ENCODE measurements at regions not wholly inside any gene's neighbourhood (a gene's known extent, or its start where the extent isn't known, plus 50 kb on each side); places are given as distances from the start of the nearest gene placed in this dataset.

DNA sequence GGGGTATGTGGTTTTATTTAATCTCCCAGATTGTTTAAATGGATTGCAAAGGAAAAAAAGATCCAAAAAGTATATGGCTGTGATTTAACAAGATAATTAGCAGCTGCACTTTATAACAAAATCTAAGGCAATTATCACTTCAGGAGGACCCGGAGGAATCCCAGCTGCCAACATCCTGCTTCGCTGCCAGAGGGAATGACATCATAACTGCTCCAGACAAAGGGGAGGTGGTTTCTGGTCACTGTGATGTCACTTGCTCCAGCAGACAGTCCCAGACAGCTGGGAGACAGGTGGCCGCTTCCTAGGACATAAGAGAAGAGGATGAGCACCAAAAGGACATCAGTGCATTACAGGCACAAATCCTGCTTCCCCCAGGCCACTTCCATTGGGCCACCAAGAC is 371.0 kb downstream of the BCOR start:
- DNase-seq = peak; percentile 62

DNA sequence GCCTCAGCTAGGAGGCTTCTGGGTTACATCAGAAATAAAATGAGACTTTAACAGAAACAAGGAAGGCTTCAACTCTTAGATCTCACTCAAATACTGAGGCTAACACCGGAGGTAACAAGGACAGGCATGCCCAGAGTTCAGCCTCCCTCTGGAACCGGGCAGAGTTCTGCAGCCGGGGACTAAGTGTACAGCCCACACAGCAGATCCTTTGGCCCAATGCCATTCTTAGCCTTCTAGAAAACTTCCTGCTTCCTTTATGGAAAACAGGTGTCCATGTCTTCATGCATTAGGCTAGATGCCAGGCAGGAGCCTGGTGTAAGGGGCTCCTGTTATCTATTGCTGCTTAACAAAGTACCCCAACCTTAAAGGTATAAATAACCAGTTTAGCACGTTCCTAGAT is 369.7 kb downstream of the BCOR start:
- DNase-seq = peak; percentile 31

DNA sequence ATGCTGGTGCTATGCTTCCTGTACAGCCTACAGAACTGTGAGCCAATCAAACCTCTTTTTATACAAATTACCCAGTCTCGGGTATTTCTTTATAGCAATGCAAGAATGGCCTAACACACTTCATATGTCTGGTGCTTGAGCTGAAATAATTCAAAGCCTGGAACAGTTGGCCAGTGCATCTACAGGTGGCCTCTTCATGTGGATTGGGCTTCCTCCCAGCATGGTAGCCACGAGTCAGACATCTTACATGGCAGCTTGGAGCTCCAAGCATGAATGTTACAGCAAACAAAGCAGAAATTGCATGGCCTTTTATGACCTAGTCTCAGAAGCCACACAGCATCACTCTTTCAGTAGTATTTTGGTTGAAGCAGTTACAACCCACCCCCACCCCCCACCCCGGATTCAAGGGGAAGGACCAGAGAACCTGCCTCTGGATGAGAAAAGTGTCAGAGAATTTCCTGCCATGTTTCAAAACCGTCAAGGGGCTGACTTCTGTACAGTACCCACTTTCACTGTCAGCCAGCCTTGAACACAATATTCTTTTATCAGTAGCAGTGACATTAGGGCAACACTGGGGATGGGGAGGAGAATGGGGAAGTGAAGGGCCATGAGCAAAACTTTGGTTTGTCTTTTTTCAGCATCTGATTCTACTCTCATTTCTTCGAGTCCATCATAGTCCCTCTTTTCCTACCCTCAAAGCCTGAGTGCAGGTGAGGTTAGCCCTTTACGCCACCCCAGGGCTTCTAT is 368.7 kb downstream of the BCOR start:
- DNase-seq = no peak

DNA sequence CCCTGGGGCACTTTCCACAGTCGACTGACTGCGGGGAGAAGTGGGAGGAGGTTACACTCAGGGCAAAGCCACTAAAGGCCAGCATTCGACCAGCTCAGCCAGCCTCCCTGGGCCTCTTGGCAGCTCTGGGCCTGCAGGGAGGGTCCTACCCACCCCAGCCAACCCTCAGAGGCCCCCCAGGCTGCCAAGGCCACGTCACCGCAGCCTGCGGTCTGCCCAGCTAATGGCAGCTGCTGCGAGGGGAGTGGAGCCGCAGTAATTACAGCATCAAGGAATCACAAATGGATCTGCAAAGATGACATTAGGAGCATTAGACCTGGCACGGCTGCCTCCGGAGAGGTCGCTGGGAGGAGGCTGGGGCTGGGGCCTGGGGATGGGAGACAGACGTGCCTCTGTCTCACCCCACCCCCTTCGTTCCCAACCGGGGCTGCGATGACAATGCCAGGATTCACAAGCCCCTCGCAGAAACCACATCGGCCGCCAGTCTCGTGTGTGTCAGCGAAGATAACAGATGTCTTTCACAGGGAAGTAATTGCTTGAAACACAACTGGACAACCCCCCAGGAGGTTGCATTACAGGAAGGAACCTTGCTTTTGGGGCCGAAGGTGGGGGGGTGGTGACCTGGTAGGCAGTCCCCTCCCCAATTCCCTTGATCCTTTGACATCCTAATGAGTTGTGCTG is 367.6 kb downstream of the BCOR start:
- peak; percentile 45 for DNase-seq

DNA sequence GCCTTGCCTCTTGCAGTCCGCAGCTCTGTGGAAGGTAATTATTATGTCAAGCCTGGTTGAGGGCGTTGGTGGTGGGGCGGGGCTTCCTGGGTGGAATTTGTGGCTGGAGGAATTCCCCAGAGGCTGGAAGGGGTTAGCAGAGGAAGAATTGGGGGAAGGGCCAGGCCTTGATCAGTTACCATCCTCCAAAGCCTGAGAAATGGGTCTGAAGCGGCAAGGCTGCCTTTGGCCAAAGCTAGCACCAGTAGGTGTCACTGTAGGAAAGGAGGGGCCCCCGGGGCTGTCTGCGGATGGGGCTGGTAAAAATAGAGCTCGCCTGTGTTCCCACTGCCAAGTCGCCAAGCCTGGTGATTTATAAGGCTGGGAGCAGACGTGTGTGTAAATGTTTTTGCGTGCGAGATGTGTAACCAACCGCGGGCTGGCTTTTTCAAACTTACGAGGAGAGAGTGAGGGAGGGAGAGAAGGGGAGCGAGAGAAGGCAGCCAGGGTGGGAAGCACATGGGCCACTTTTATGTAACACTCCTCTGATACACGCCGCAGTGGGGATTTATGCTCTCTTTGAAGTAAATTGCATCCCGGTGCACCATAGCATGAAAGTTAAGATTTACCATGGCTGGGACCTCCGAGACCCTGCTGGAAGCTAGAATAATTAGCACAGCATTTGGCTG is 367.0 kb downstream of the BCOR start:
- DNase-seq = peak; percentile 91

DNA sequence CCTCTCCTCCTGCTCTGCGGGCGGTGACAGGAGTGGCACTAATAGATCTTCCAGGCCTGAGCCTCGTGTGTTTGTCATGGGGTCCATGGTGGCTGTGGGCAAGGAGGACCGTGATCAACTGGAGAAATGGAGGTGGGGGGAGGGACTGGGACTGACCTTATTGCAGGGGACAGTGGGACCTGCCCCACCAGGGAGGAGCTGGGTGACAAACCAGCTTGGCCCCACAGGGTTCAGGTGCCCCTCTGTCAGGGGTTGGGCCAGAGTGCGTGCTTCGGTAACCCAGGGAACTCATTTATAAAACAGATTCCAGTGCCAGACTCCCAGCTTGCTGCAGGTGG is 366.5 kb downstream of the BCOR start:
- DNase-seq = no peak

DNA sequence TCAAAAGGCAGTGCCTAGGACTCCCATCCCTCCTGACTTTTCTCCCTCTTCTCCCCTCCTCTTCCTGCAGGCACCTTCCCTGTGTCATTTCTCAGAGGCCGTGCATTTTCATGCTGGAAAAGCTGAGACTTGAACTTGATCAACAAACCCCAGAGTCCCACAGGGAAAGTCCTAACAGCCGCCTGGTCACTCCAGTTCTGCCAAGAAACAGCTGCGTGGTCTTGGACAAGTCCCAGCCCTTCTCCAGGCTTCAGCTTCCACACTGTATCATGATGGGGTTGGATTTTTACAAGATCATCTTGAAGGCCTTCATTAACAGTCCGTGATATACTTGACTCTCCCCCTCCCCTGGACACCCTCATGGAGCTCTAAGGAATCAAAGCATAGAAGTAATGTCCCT is 366.0 kb downstream of the BCOR start:
- DNase-seq = no peak

DNA sequence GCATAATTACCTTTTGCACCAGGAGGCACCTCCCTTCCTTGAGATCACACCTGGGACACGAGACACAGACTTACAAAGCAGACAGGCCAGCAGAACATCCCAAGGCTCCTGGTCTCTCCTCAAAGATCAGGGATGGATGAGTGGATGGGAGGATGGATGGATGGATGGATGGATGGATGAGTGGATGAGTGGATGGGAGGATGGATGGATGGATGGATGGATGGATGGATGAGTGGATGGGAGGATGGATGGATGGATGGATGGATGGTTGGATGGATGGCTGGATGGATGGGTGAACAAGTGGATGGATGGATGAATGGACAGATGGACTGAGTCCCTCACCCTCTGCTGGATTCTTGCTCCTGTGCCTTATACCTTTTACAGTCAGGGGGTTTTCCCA is 364.0 kb downstream of the BCOR start:
- no peak for DNase-seq

DNA sequence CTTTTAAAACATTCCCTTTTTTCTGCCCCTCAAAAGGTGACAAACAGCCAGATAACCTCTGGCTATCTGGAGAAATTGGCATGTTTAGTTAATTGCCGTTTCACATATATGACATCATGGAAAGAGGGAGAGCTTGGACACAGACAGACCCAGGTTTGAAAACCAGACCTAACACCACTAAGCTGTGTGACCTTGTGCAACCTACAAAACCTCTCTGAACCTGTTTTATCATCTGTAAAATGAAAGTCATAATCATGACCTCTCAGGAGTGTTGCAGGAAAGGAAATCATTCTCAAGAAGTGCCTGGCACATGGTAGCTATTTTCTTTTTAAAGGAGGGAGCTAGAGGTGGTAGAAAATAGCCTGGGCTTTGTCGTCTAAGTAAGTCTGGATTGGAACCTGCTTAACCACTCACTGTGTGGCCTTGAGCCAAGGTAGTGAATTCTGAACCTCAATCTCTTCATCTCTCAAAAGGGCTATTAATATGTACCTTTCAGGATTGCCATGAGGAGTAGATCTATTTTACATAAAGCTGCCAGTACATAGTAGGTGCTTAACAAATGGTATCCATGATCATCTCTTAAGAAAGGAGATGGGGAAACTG is 363.5 kb downstream of the BCOR start:
- DNase-seq = no peak

DNA sequence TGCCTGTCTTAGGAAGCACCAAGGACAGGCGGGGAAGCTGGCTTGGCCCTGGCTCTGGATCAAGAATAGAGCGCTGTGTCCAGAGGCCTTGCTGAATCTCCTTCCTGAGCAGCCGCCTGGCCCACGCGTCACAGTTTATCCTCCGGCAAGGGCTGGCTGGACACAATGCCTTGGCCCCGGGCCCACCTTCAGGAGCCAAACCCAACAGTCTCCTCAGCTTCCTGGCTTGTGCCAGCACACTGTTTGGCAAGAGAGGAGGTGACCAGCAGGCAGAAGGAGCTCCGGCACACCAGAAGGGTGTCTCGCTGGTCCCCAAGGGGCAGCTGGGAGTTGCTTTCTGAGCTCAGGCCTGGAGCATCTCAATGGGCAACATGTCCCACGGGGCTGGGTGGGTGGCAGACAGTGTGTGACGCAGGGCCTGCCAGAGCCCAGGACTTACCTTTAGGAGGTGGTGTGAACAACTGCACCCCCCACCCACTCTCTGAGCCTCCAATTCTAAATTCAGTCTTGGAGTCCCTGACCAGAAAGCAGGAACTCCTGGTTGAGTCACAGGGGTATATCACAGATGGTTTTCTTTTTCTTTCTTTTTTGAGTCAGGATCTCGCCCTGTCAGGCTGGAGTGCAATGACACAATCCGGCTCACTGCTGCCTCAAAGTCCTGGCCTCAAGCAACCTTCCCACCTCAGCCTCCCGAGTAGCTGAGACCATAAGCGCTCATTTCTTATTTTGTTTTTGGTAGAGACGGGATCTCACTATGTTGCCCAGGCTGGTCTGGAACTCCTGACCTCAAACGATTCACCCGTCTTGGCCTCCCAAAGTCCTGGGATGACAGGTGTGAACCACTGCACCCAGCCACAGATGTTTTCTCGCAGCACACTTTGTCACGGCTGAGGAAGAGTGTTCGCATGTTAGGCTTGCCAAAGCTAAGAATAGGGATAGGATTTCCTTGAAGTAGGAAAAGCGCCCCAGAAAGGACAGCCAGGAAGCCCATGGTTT is 361.2 kb downstream of the BCOR start:
- peak; percentile 62 for DNase-seq

DNA sequence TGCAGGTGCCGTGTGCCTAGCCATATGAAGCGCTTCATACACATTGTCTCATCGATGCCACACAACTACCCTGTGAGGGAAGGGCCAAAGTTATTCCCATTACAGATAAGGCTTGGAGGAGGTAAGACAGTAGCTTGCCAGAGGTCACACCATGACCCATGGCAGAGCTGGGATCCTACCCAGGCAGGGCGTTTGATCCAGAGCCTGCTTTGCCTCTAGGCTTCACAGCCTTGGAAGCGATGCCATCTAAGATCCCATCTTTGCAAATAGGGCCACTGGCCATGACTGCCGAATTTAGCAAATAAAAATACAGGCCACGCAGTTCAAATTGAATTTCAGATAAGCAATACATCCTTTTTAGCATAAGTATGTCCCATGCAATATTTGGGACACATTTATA is 358.2 kb downstream of the BCOR start:
- no peak for DNase-seq

DNA sequence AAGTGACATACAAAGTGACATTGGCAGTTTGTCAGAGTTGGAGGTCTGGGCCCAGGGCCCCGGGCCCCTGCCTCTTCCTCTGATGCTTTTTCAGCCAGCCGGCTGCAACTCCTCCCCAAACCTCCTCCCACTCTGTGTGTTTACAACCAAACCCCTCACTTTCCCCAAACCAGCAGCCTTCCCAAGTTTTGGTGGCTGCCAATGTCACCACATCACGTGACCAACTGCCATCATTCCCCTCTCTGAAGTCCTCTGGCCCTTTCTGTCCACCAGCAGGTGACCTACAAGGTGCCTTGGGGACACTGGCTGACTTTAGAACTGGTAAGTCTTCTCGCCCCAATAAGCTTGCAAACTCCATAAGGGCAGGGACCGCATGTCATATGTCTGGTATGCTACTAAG is 357.7 kb downstream of the BCOR start:
- no peak for DNase-seq

DNA sequence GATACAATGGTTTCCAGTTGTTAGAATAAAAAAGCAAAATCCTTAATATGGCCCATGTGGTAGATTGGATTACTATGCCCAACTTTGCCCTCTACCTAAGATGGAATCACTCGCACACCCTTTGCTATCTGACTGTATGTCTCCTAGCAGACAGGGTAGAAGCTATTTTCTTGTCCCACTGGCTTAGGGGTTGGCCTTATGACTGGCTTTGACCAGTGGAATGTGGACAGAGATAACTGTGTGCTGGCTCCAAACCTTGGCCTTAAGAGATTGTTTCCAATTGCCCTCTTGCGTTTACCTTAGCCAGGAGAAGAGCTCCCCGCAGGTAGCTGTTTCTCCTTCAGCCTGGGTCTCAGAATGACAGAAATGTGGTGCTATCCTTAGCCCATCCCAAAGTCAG is 355.9 kb downstream of the BCOR start:
- no peak for DNase-seq

DNA sequence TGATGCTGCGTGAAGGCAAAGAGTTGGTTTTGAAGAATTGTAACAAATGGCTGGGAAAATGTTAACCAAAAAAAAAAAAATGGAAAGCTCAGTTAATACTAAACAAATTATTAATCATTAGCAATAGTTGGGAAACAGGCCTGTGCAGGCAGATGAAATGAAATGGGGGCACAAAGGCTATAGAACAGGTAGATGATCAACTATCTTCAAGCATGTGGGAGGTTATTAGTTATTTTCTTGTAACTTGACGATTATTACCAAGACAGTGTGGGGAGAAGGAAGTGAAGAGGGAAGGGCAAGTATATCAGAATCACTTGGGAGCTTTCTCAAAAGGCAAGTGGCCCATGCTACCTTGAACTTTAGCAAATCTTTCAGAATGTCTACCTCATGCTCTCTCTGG is 351.9 kb downstream of the BCOR start:
- DNase-seq = no peak

DNA sequence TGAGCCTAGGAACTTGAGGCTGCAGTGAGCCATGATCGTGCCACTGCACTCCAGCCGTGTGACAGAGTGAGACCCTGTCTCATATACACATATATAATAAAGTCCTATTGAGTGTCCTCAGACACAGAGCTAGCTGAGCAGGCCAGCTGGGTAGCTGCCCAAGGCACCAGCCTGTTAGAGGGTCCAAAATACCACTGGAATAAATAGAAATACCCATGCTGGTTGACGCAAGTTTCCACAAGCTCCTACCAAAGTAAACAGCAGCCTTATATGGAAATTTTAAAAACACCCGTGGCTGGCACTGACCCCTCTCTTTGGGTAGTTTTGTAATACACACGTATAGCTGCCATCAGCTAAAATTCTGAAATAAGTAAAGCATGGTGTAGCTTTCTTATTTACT is 348.6 kb downstream of the BCOR start:
- DNase-seq = no peak

DNA sequence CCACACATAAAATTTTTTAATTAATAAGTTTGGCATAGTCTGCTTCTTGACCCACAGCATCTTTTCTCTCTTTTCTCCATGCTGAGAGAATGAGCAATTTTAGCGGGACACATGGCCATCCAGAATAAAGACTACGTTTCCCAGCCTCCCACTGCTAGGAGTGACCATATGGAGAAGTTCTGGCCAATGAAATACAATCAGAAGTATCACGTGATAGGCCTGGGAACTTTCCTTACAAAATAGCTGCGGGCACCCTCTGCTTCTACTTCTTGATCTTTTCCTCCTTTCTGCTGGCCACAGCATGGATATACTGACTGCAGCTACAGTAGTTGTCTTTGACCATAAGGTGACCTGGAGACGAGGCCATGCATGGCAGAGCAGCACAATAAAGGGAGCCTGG is 348.0 kb downstream of the BCOR start:
- DNase-seq = no peak

DNA sequence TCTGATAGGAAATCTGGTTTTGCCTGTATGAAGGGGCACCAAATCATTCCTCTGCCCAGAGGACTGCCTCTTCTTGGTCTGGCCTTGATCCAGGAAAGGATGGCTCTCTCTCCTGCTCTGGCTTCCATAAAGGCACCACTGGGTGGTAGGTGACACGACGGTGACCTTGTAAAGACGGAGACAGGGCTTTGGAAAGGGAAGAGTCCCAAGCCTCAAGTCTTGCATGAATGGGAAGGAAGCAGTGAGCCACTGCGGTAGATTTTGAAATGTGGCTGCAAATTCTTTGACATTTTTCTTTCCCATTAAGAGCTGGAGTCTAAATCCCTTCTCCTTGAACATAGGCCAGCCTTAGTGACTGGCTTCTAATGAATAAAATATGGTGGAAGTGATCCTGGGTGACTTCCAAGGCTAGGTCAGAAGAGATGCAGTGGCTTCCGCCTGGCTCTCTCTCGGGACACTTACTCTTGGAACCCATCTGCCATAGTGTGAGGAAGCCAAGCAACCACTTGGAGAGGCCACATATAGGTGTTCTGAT is 347.4 kb downstream of the BCOR start:
- DNase-seq = peak; percentile 41

DNA sequence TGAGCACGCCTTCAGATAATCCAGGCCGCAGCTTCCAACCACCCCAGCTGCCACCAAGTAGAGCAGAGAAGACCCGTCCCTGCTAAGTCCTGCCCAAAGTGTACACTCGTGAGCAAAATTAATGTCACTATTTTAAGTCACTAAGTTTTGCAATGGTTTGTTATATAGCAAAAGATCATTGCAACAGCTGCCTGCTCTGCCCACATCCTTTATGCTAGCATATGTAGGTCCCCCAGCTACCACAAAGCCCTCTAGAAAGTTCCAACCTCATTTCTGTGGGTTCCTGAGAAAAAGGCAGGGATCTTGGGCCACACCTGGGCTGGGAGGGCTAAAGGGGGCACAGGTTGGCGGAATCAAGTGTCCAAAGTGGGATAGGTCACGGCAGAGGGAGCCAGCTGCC is 346.9 kb downstream of the BCOR start:
- no peak for DNase-seq

DNA sequence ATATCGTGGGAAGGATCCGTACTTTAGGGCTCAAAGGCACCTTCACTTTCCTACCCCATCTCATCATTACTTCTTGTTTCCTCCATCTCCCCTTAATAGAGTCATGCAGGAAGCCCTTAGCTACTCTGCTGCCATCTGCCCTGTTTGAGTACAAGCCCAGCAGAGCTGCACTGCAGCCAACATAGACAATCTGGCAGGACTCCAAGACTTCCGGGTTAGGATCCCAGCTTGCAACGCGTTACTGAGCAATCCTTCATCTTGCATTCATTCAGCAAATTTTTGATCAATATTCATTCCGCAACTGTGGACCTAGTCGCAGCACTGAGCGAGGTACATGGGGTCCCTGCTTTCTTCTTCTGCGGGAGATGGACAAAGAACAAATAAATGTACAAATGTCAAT is 344.9 kb downstream of the BCOR start:
- DNase-seq = peak; percentile 39

DNA sequence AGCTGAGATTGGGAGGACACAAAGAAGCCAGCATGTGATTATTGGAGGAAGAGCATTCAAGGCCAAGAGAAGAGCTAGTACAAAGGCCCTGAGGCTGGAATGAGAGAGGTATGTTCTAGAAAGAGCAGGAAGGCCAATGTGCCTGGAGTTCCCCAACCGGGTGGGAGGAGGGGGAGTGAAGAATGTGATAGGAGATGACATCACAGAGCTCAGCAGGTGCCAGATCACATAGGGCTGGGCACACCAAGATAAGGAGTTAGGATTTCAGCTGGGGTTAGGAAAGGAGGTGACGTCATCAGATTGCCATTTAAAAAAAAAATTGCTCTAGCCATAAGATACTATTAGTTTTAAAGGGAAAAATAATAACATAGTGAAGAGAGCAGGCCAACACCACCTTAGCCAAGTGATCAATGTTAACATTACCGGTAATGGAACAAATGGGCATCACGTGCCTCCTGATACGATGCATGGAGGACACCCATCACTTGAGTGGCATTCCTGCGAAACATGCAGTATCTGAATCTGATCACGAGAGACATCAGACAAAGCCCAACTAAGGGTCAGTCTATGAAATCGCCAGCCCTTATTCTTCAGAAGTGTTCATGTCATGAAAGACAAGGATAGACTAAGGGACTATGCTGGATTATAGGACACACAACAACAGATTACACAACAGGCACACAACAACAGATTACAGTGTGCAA is 344.3 kb downstream of the BCOR start:
- no peak for DNase-seq

DNA sequence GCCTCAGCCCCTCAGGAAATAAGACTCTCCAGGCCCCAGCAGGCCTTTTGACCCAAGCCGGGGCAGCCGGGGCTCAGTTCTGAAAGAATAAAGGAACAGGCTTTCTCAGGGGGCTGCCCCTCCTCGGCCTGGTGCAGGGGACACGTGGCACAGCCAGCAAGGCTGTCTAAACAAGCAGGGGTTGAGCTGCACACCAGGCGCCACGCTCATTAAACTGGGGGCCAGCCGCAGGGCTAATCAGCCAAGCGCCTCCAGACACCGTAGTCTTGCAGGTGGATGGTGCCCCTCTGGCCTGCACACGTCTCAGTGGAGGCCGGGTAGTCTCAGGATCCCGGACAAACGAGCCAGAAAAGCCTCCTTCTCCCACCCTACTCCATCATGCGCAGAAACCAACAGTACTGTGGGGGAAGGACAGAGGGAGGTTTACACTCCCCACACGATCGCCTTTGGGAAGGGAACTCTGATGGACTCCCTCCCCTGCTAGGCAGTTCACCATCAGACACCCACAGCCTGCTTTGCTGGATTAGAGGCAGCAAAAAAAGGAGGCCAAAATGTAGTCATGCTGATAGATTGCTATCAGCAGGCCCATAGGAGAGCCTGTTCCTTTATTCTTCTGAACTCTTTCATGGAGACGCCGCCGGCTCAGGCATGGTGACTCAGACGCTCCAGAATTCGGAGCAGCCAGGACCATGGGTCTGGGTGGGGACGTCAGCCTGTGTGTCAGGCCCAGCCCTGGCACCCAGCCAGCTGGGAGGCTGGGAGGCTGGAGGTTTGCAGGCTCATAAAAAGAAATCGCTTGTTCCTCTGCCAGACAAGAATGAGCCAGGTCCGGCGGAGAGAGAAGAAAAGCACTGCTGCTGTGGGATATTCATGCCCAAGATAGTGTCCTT is 342.4 kb downstream of the BCOR start:
- DNase-seq = peak; percentile 96
